Spleen (tissue), 7 donors: ENCODE measurements at regions not wholly inside any gene's neighbourhood (a gene's known extent, or its start where the extent isn't known, plus 50 kb on each side); places are given as distances from the start of the nearest gene placed in this dataset.

Source experiments
- CTCF ChIP-seq, 11 experiments: fragments of 200-600 bp in 7 of 11; fragments of 450-650 bp in 4 of 11; sonication (generic) in 4 of 11; IDR thresholded peaks in 8 of 11; conservative IDR thresholded peaks in 3 of 11; 1 replicate in 7 of 11; 2 replicates in 4 of 11; pipeline versions ENCODE4 v1.4.0 to v1.8.0; 2016 to 2021; ENCODE audit warnings: antibody characterized with exemption in 11 of 11, inconsistent platforms in 4 of 11, mild to moderate bottlenecking in 1 of 11
- POLR2A ChIP-seq, 3 donors: fragments of 450-650 bp; IDR thresholded peaks; one replicate each; pipeline ENCODE4 v1.5.1; 2017; ENCODE audit warnings: antibody characterized with exemption in 3 of 3, mild to moderate bottlenecking in 1 of 3
- POLR2AphosphoS5 ChIP-seq, 3 donors: sonication (generic); formaldehyde crosslinking; IDR thresholded peaks; one replicate each; pipeline ENCODE4 v1.5.1; 2017; ENCODE audit warnings: antibody characterized with exemption in 3 of 3
- donor health status: DM: no; HTN: no; CAD: no; lungs with moderate emphysema.
- donor health status: DM: no; HTN: no; CAD: no.
- donor health status: DM: no; HTN: no; CAD: no.

GRCh38 chr2:4903656-4904348 lies 788.4 kb upstream of the SOX11 start:
- no peak for TF ChIP-seq POLR2AphosphoS5 (IDR thresholded peaks at IDR 0.05)
- TF ChIP-seq CTCF (IDR thresholded peaks at IDR 0.05 in 8 of 11, conservative IDR thresholded peaks at IDR 0.05 in 3 of 11): no peak
- TF ChIP-seq POLR2A (IDR thresholded peaks at IDR 0.05): no peak
